ENCODE measurements at regions not wholly inside any gene's neighbourhood (a gene's known extent, or its start where the extent isn't known, plus 50 kb on each side); places are given as distances from the start of the nearest gene placed in this dataset.

GRCh38 chr3:107028086-107028485, 349.2 kb upstream of the CCDC54 start:
- Mint-ChIP-seq H3K9me3 (ENCODE audit: unreplicated experiment) (no peaks in the 10 kb centered on the region), H3K27ac (ENCODE audit: unreplicated experiment) (no peak overlapping the region), H3K4me3 (ENCODE audit: unreplicated experiment) (no peak overlapping the region), H3K27me3 (ENCODE audit: unreplicated experiment) (no peaks in the 10 kb centered on the region), H3K4me1 (ENCODE audit: unreplicated experiment) (peaks cover 3% of the 10 kb centered on the region), H3K36me3 (ENCODE audit: low read depth, unreplicated experiment) (no peaks in the 10 kb centered on the region)
- no peak for DNase-seq (ENCODE audit: low spot score)
- TF ChIP-seq, protein P1, sequence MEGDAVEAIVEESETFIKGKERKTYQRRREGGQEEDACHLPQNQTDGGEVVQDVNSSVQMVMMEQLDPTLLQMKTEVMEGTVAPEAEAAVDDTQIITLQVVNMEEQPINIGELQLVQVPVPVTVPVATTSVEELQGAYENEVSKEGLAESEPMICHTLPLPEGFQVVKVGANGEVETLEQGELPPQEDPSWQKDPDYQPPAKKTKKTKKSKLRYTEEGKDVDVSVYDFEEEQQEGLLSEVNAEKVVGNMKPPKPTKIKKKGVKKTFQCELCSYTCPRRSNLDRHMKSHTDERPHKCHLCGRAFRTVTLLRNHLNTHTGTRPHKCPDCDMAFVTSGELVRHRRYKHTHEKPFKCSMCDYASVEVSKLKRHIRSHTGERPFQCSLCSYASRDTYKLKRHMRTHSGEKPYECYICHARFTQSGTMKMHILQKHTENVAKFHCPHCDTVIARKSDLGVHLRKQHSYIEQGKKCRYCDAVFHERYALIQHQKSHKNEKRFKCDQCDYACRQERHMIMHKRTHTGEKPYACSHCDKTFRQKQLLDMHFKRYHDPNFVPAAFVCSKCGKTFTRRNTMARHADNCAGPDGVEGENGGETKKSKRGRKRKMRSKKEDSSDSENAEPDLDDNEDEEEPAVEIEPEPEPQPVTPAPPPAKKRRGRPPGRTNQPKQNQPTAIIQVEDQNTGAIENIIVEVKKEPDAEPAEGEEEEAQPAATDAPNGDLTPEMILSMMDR (IDR thresholded peaks at IDR 0.05; ENCODE audit: unreplicated experiment) = no peak

- TF ChIP-seq, protein P1 (IDR thresholded peaks at IDR 0.05; ENCODE audit: unreplicated experiment) = no peak
- H3K4me1 Mint-ChIP-seq (ENCODE audit: unreplicated experiment) = peaks cover 3% of the 10 kb centered on the region
- H3K36me3 Mint-ChIP-seq (ENCODE audit: low read depth, unreplicated experiment) = no peaks in the 10 kb centered on the region
- H3K27ac Mint-ChIP-seq (ENCODE audit: unreplicated experiment) = no peak overlapping the region
- H3K27me3 Mint-ChIP-seq (ENCODE audit: unreplicated experiment) = no peaks in the 10 kb centered on the region
- no peak for DNase-seq (ENCODE audit: low spot score)
- no peak overlapping the region for H3K4me3 Mint-ChIP-seq (ENCODE audit: unreplicated experiment)
- no peaks in the 10 kb centered on the region for H3K9me3 Mint-ChIP-seq (ENCODE audit: unreplicated experiment)
Observed at GRCh38 chr3:107028626-107029025, 348.6 kb upstream of the CCDC54 start.

GRCh38 chr3:107032111-107032510, 345.1 kb upstream of the CCDC54 start:
- TF ChIP-seq, protein P1 (IDR thresholded peaks at IDR 0.05; ENCODE audit: unreplicated experiment) = no peak
- H3K27me3 Mint-ChIP-seq (ENCODE audit: unreplicated experiment) = no peaks in the 10 kb centered on the region
- no peak overlapping the region for H3K4me3 Mint-ChIP-seq (ENCODE audit: unreplicated experiment)
- DNase-seq (ENCODE audit: low spot score) = no peak
- no peaks in the 10 kb centered on the region for H3K9me3 Mint-ChIP-seq (ENCODE audit: unreplicated experiment)
- peaks cover 7% of the 10 kb centered on the region for H3K36me3 Mint-ChIP-seq (ENCODE audit: low read depth, unreplicated experiment)
- peaks cover 5% of the 10 kb centered on the region for H3K4me1 Mint-ChIP-seq (ENCODE audit: unreplicated experiment)
- no peak overlapping the region for H3K27ac Mint-ChIP-seq (ENCODE audit: unreplicated experiment)

- no peak for DNase-seq (ENCODE audit: low spot score)
- H3K27ac Mint-ChIP-seq (ENCODE audit: unreplicated experiment) = no peak overlapping the region
- no peak overlapping the region for H3K4me3 Mint-ChIP-seq (ENCODE audit: unreplicated experiment)
- H3K27me3 Mint-ChIP-seq (ENCODE audit: unreplicated experiment) = no peaks in the 10 kb centered on the region
- no peaks in the 10 kb centered on the region for H3K9me3 Mint-ChIP-seq (ENCODE audit: unreplicated experiment)
- TF ChIP-seq, protein P1 (IDR thresholded peaks at IDR 0.05; ENCODE audit: unreplicated experiment) = no peak
- H3K36me3 Mint-ChIP-seq (ENCODE audit: low read depth, unreplicated experiment) = peaks cover 7% of the 10 kb centered on the region
- peaks cover 5% of the 10 kb centered on the region for H3K4me1 Mint-ChIP-seq (ENCODE audit: unreplicated experiment)
Observed at GRCh38 chr3:107034142-107034541, 343.1 kb upstream of the CCDC54 start.

- TF ChIP-seq, protein P1 (IDR thresholded peaks at IDR 0.05; ENCODE audit: unreplicated experiment) = no peak
- Mint-ChIP-seq H3K27me3 (ENCODE audit: unreplicated experiment) (no peaks in the 10 kb centered on the region), H3K4me3 (ENCODE audit: unreplicated experiment) (no peak overlapping the region), H3K4me1 (ENCODE audit: unreplicated experiment) (peaks cover 5% of the 10 kb centered on the region), H3K36me3 (ENCODE audit: low read depth, unreplicated experiment) (peaks cover 7% of the 10 kb centered on the region), H3K9me3 (ENCODE audit: unreplicated experiment) (no peaks in the 10 kb centered on the region), H3K27ac (ENCODE audit: unreplicated experiment) (no peak overlapping the region)
- no peak for DNase-seq (ENCODE audit: low spot score)
Observed at GRCh38 chr3:107035176-107035575, 342.1 kb upstream of the CCDC54 start.

Data from endothelial cell (in vitro differentiated cells).